Keratinocyte (primary cell): ENCODE measurements at regions not wholly inside any gene's neighbourhood (a gene's known extent, or its start where the extent isn't known, plus 50 kb on each side); places are given as distances from the start of the nearest gene placed in this dataset.

Experiments
- DNase-seq: peaks from one replicate; pipeline ENCODE4 v3.0.0-alpha.2; 2011; ENCODE audit warnings: low read depth, missing footprints, low spot score
- FAIRE-seq: peaks from 2 replicates; lab custom pipeline; 2011; peaks lifted over from hg19 to GRCh38; lab: Jason Lieb, UNC
- H2AFZ ChIP-seq: 2 replicates; pipeline ENCODE4 v1.6.0; 2012; ENCODE audit warnings: low read length, control low read depth, inconsistent platforms; ENCODE audit not compliant: control insufficient read depth
- H3K27ac ChIP-seq: 2 replicates; pipeline ENCODE4 v1.5.1; 2011; ENCODE audit warnings: low read length; ENCODE audit not compliant: control insufficient read depth, insufficient read depth
- H3K27me3 ChIP-seq: 3 replicates; pipeline ENCODE4 v1.6.0; 2011; ENCODE audit warnings: low read length; ENCODE audit not compliant: control insufficient read depth, insufficient read depth; ENCODE audit errors: extremely low read depth
- H3K36me3 ChIP-seq, 2 experiments: 2 replicates in 1 of 2; 3 replicates in 1 of 2; pipeline ENCODE4 v1.5.1; 2011; ENCODE audit warnings: low read length in 2 of 2, mild to moderate bottlenecking in 1 of 2; ENCODE audit not compliant: control insufficient read depth in 2 of 2, insufficient read depth in 2 of 2; ENCODE audit errors: extremely low read depth in 1 of 2
- H3K4me1 ChIP-seq: 3 replicates; pipeline ENCODE4 v1.5.1; 2011; ENCODE audit warnings: low read length; ENCODE audit not compliant: control insufficient read depth, insufficient read depth; ENCODE audit errors: extremely low read depth
- H3K4me2 ChIP-seq: 3 replicates; pipeline ENCODE4 v1.6.0; 2011; ENCODE audit warnings: low read depth, low read length; ENCODE audit not compliant: control insufficient read depth, insufficient read depth; ENCODE audit errors: extremely low read depth
- H3K4me3 ChIP-seq, 3 experiments: fragments of 200-600 bp in 1 of 3; sonication (generic) in 1 of 3; 2 replicates in 2 of 3; 3 replicates in 1 of 3; pipeline ENCODE4 v1.5.1; 2011 to 2016; ENCODE audit warnings: low read length in 3 of 3, mild to moderate bottlenecking in 3 of 3, control low read depth in 2 of 3, inconsistent platforms in 1 of 3, low read depth in 1 of 3, mixed read lengths in 1 of 3, mixed run types in 1 of 3, moderate library complexity in 1 of 3; ENCODE audit not compliant: control insufficient read depth in 2 of 3, insufficient read depth in 2 of 3; ENCODE audit errors: extremely low read depth in 1 of 3
- H3K79me2 ChIP-seq: 2 replicates; pipeline ENCODE4 v1.6.0; 2012; ENCODE audit warnings: low read length; ENCODE audit not compliant: control insufficient read depth, insufficient read depth
- H3K9ac ChIP-seq: 3 replicates; pipeline ENCODE4 v1.6.0; 2011; ENCODE audit warnings: low read length; ENCODE audit not compliant: control insufficient read depth, insufficient read depth; ENCODE audit errors: extremely low read depth
- H3K9me1 ChIP-seq: 3 replicates; pipeline ENCODE4 v1.6.0; 2011; ENCODE audit warnings: low read length; ENCODE audit not compliant: control insufficient read depth, insufficient read depth; ENCODE audit errors: extremely low read depth
- H3K9me3 ChIP-seq: 2 replicates; pipeline ENCODE4 v1.5.1; 2012; ENCODE audit warnings: low read depth, low read length; ENCODE audit not compliant: control insufficient read depth
- H4K20me1 ChIP-seq: 3 replicates; pipeline ENCODE4 v1.6.0; 2011; ENCODE audit warnings: low read length; ENCODE audit not compliant: control insufficient read depth, insufficient read depth; ENCODE audit errors: extremely low read depth
- CTCF ChIP-seq, 3 experiments: IDR thresholded peaks in 1 of 3; conservative IDR thresholded peaks in 1 of 3; optimal IDR thresholded peaks in 1 of 3; 2 replicates in 2 of 3; 3 replicates in 1 of 3; pipeline versions ENCODE3 to v1.5.1; 2011; ENCODE audit warnings: low read length in 3 of 3, mild to moderate bottlenecking in 3 of 3, moderate library complexity in 2 of 3, control low read depth in 1 of 3, inconsistent platforms in 1 of 3; ENCODE audit not compliant: insufficient read depth in 2 of 3; ENCODE audit errors: extremely low read depth in 1 of 3
- EZH2 ChIP-seq: IDR thresholded peaks from one replicate; pipeline ENCODE4 v1.6.1; 2012; ENCODE audit warnings: inconsistent platforms, mild to moderate bottlenecking, low read length, moderate library complexity
- dilution Hi-C: fragments of 300-500 bp; cut with MboI; formaldehyde crosslinking; loops from one replicate; pipeline ENCODE4 v1.7.0; 2020; ENCODE audit warnings: low sequenced_read_pairs; ENCODE audit not compliant: extremely low pct_ligation_motif_present

- Histone ChIP-seq H2AFZ (no peak overlapping the region), H3K27ac (no peak overlapping the region), H4K20me1 (no peaks in the 10 kb centered on the region), H3K4me1 (no peaks in the 10 kb centered on the region), H3K4me2 (no peak overlapping the region), H3K36me3 (no peaks in the 10 kb centered on the region), H3K9me3 (no peaks in the 10 kb centered on the region), H3K9ac (no peak overlapping the region), H3K27me3 (no peaks in the 10 kb centered on the region), H3K9me1 (no peaks in the 10 kb centered on the region), H3K4me3 (no peak overlapping the region), H3K79me2 (no peaks in the 10 kb centered on the region)
- no peak for DNase-seq
- FAIRE-seq: no peak
- dilution Hi-C loops: no loop called here
- TF ChIP-seq CTCF (optimal IDR thresholded peaks at IDR 0.05 in 1 of 3, IDR thresholded peaks at IDR 0.05 in 1 of 3, conservative IDR thresholded peaks at IDR 0.05 in 1 of 3; ENCODE audit: extremely low read depth in 1 of 3, insufficient read depth in 2 of 3, low read length in 3 of 3) (no peak), EZH2 (no peak)
Observed at GRCh38 chr5:32519508-32519907, 65.8 kb upstream of the SUB1 start.

GRCh38 chr5:32514806-32515205 lies 70.3 kb upstream of the ZFR start:
- H4K20me1 ChIP-seq: no peaks in the 10 kb centered on the region
- no peak overlapping the region for H3K4me2 ChIP-seq
- dilution Hi-C loops: no loop called here
- H3K4me3 ChIP-seq: no peak overlapping the region
- no peaks in the 10 kb centered on the region for H3K4me1 ChIP-seq
- no peak for DNase-seq
- H3K27ac ChIP-seq: no peak overlapping the region
- H2AFZ ChIP-seq: no peak overlapping the region
- H3K79me2 ChIP-seq: no peaks in the 10 kb centered on the region
- no peak for FAIRE-seq
- H3K9me1 ChIP-seq: no peaks in the 10 kb centered on the region
- no peaks in the 10 kb centered on the region for H3K36me3 ChIP-seq
- TF ChIP-seq EZH2: no peak
- no peak for TF ChIP-seq CTCF (optimal IDR thresholded peaks at IDR 0.05 in 1 of 3, IDR thresholded peaks at IDR 0.05 in 1 of 3, conservative IDR thresholded peaks at IDR 0.05 in 1 of 3; ENCODE audit: extremely low read depth in 1 of 3, insufficient read depth in 2 of 3, low read length in 3 of 3)
- no peak overlapping the region for H3K9ac ChIP-seq
- no peaks in the 10 kb centered on the region for H3K27me3 ChIP-seq
- H3K9me3 ChIP-seq: no peaks in the 10 kb centered on the region
